ENCODE measurements at regions not wholly inside any gene's neighbourhood (a gene's known extent, or its start where the extent isn't known, plus 50 kb on each side); places are given as distances from the start of the nearest gene placed in this dataset.

GRCh38 chr2:14480906-14481305 lies 151.6 kb upstream of the LRATD1 start:
- Histone ChIP-seq H3K27me3 (ENCODE audit: control insufficient read depth in 2 of 2, insufficient read depth in 2 of 2, low read length in 2 of 2) (no peaks in the 10 kb centered on the region), H3K27ac (ENCODE audit: insufficient read depth, low read depth, low read length) (no peak overlapping the region), H3K79me2 (ENCODE audit: control insufficient read depth, insufficient read depth, low read length) (no peaks in the 10 kb centered on the region), H3K4me1 (ENCODE audit: control insufficient read depth, extremely low read depth, insufficient read depth, low read length) (no peaks in the 10 kb centered on the region), H3K4me3 (replicated peaks in 1 of 3; ENCODE audit: insufficient read depth in 1 of 3, low read depth in 1 of 3, low read length in 3 of 3) (no peak overlapping the region), H4K20me1 (replicated peaks; ENCODE audit: control insufficient read depth, extremely low read depth, insufficient read depth, low read length) (no peaks in the 10 kb centered on the region), H3K4me2 (ENCODE audit: insufficient read depth, low read length) (no peak overlapping the region), H3K9me1 (replicated peaks; ENCODE audit: control insufficient read depth, extremely low read depth, insufficient read depth, low read length) (no peaks in the 10 kb centered on the region), H3K9me3 (replicated peaks; ENCODE audit: control insufficient read depth, insufficient read depth, low read length) (peaks cover 2% of the 10 kb centered on the region), H3K9ac (replicated peaks; ENCODE audit: extremely low read depth, insufficient read depth, low read length) (no peak overlapping the region), H2AFZ (ENCODE audit: low read depth, low read length) (no peak overlapping the region), H3K36me3 (ENCODE audit: control insufficient read depth in 2 of 2, extremely low read depth in 1 of 2, insufficient read depth in 2 of 2, low read length in 2 of 2) (no peaks in the 10 kb centered on the region)
- ChIA-PET CTCF (no interaction called here), POLR2A (no interaction called here)
- FAIRE-seq (no peak), DNase-seq (ENCODE audit: low read depth, low spot score) (no peak)
- dilution Hi-C loops (cut with MboI; ENCODE audit: extremely low pct_ligation_motif_present, low sequenced_read_pairs) = no loop called here
- TF ChIP-seq, protein P1, sequence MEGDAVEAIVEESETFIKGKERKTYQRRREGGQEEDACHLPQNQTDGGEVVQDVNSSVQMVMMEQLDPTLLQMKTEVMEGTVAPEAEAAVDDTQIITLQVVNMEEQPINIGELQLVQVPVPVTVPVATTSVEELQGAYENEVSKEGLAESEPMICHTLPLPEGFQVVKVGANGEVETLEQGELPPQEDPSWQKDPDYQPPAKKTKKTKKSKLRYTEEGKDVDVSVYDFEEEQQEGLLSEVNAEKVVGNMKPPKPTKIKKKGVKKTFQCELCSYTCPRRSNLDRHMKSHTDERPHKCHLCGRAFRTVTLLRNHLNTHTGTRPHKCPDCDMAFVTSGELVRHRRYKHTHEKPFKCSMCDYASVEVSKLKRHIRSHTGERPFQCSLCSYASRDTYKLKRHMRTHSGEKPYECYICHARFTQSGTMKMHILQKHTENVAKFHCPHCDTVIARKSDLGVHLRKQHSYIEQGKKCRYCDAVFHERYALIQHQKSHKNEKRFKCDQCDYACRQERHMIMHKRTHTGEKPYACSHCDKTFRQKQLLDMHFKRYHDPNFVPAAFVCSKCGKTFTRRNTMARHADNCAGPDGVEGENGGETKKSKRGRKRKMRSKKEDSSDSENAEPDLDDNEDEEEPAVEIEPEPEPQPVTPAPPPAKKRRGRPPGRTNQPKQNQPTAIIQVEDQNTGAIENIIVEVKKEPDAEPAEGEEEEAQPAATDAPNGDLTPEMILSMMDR (IDR thresholded peaks at IDR 0.05; ENCODE audit: extremely low read depth in 1 of 2, insufficient read depth in 1 of 2, low read depth in 1 of 2, low read length in 2 of 2) = no peak
- TF ChIP-seq JUN (IDR thresholded peaks at IDR 0.05; ENCODE audit: borderline replicate concordance, insufficient read depth, insufficient read length, low read depth) (no peak), MYC (IDR thresholded peaks at IDR 0.05; ENCODE audit: low read depth, low read length) (no peak), POLR2A (IDR thresholded peaks at IDR 0.05; ENCODE audit: low read depth, low read length) (no peak), POLR2AphosphoS5 (IDR thresholded peaks at IDR 0.05; ENCODE audit: insufficient read depth, low read depth, low read length) (no peak), GATA2 (IDR thresholded peaks at IDR 0.05; ENCODE audit: insufficient read depth, insufficient read length, low read depth, low read length) (no peak), FOS (IDR thresholded peaks at IDR 0.05; ENCODE audit: borderline replicate concordance, insufficient read depth, low read length) (no peak), EZH2 (IDR thresholded peaks at IDR 0.05; ENCODE audit: borderline replicate concordance, low read depth, low read length, severe bottlenecking) (no peak)
- TF ChIP-seq, protein P2, sequence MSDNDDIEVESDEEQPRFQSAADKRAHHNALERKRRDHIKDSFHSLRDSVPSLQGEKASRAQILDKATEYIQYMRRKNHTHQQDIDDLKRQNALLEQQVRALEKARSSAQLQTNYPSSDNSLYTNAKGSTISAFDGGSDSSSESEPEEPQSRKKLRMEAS (IDR thresholded peaks at IDR 0.05; ENCODE audit: insufficient read depth, insufficient read length) = no peak
- intact Hi-C loops (cut with micrococcal nuclease) = no loop called here
- no TSS peak for BruUV-seq (replicated peaks)

All from endothelial cell of umbilical vein (primary cell).